KMS-11 (cell line): ENCODE measurements at regions not wholly inside any gene's neighbourhood (a gene's known extent, or its start where the extent isn't known, plus 50 kb on each side); places are given as distances from the start of the nearest gene placed in this dataset.

Experiments
- H2AFZ ChIP-seq: fragments of 200-600 bp; sonication (generic); 2 replicates; pipeline ENCODE4 v1.6.1; 2016; ENCODE audit warnings: antibody characterized with exemption, mixed run types, low read depth
- H3K27ac ChIP-seq: fragments of 200-600 bp; sonication (generic); 2 replicates; pipeline ENCODE4 v1.6.1; 2016; ENCODE audit warnings: mild to moderate bottlenecking, mixed run types
- H3K27me3 ChIP-seq: fragments of 200-600 bp; sonication (generic); 2 replicates; pipeline ENCODE4 v1.6.1; 2017; ENCODE audit warnings: mild to moderate bottlenecking, low read depth, mixed run types, moderate library complexity; ENCODE audit not compliant: insufficient read depth
- H3K36me3 ChIP-seq: fragments of 200-600 bp; sonication (generic); 2 replicates; pipeline ENCODE4 v1.6.1; 2017; ENCODE audit warnings: mild to moderate bottlenecking, mixed run types; ENCODE audit not compliant: insufficient read depth
- H3K4me1 ChIP-seq: fragments of 200-600 bp; sonication (generic); 2 replicates; pipeline ENCODE4 v1.6.1; 2016; ENCODE audit warnings: mild to moderate bottlenecking, low read depth, mixed run types; ENCODE audit not compliant: poor library complexity, severe bottlenecking
- H3K4me2 ChIP-seq: fragments of 200-600 bp; sonication (generic); 2 replicates; pipeline ENCODE4 v1.7.0; 2016; ENCODE audit warnings: mild to moderate bottlenecking, mixed run types
- H3K4me3 ChIP-seq: fragments of 200-600 bp; sonication (generic); IDR thresholded peaks from 2 replicates; pipeline ENCODE4 v1.6.1; 2017; ENCODE audit warnings: low read depth, low read length, mixed read lengths; ENCODE audit not compliant: insufficient read depth
- H3K79me2 ChIP-seq: fragments of 200-600 bp; sonication (generic); 2 replicates; pipeline ENCODE4 v1.6.1; 2016; ENCODE audit warnings: low read depth, mixed run types; ENCODE audit not compliant: insufficient read depth
- H3K9ac ChIP-seq: fragments of 200-600 bp; sonication (generic); 2 replicates; pipeline ENCODE4 v1.6.1; 2016; ENCODE audit warnings: mild to moderate bottlenecking, mixed run types
- H4K20me1 ChIP-seq: fragments of 200-600 bp; sonication (generic); 2 replicates; pipeline ENCODE4 v1.6.1; 2016; ENCODE audit warnings: mild to moderate bottlenecking, mixed run types; ENCODE audit not compliant: insufficient read depth
- TF ChIP-seq, protein P1 (sequence below): fragments of 200-600 bp; sonication (generic); conservative IDR thresholded peaks from 2 replicates; pipeline ENCODE4 v1.6.1; 2017; ENCODE audit warnings: low read depth, mild to moderate bottlenecking, antibody characterized with exemption, low read length, moderate library complexity, mixed read lengths

DNA sequence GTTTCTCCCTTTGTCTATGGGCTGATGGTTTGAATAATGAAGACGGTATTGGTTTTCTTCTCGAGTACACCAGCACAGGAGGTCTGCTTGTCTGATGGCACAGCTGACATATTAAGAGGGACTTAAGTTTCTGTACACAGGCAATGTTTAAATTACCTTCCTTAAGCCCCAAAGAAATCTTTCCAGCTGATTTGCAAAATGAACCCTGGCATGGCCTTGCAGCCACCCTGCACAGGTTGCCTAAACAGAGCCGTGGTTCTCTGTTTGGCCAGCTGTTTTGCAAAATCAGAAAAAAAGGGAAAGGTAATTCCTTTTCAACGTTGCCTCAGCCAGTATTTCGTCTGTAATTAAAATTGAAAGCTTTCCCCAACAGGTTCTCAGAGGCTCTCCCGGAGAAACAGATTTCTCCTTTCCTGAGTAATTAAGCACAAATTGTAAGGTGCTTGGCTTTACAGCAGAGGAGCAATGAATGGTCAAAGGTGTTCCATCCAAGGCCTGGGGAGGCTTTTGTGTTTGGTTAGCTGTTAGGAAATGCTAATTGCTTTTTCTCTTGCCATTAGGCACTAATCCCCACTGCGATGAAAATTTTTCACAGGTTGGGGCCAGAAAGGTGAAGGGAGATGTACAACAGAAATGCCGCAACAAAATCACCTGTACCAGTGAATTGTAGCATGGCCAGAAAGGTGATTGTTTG lies 138.9 kb downstream of the RASEF start:
- no peak overlapping the region for H3K4me3 ChIP-seq
- H3K79me2 ChIP-seq, result no peaks in the 10 kb centered on the region
- no peak overlapping the region for H2AFZ ChIP-seq

More for the DNA sequence above, 138.9 kb downstream of the RASEF start:
- no peaks in the 10 kb centered on the region for H3K36me3 ChIP-seq
- no peaks in the 10 kb centered on the region for H3K4me1 ChIP-seq
- TF ChIP-seq, protein P1, sequence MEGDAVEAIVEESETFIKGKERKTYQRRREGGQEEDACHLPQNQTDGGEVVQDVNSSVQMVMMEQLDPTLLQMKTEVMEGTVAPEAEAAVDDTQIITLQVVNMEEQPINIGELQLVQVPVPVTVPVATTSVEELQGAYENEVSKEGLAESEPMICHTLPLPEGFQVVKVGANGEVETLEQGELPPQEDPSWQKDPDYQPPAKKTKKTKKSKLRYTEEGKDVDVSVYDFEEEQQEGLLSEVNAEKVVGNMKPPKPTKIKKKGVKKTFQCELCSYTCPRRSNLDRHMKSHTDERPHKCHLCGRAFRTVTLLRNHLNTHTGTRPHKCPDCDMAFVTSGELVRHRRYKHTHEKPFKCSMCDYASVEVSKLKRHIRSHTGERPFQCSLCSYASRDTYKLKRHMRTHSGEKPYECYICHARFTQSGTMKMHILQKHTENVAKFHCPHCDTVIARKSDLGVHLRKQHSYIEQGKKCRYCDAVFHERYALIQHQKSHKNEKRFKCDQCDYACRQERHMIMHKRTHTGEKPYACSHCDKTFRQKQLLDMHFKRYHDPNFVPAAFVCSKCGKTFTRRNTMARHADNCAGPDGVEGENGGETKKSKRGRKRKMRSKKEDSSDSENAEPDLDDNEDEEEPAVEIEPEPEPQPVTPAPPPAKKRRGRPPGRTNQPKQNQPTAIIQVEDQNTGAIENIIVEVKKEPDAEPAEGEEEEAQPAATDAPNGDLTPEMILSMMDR, result no peak
- no peaks in the 10 kb centered on the region for H3K27me3 ChIP-seq
- H4K20me1 ChIP-seq, result no peaks in the 10 kb centered on the region
- H3K4me2 ChIP-seq, result no peak overlapping the region
- H3K27ac ChIP-seq, result no peak overlapping the region
- no peak overlapping the region for H3K9ac ChIP-seq
